ENCODE measurements at regions not wholly inside any gene's neighbourhood (a gene's known extent, or its start where the extent isn't known, plus 50 kb on each side); places are given as distances from the start of the nearest gene placed in this dataset.

DNA sequence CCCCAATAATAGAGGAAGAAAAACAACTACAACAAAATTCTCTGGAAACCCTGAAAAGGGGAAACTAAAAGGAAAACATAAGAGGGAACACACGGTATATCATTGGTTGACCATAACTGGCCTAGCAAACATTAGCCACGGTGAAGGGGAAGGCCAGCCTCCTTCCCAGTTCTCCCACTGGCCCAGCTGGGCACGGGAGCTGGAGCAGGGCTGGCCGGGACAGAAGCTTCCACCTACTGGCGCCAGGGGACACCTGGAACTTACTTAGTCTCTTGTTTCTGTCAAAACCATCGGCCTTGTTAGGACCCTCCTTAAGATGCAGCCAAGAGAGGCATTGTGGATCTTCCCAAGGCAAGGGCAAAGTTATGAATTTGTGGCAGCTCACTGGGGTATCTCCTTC is 56.1 kb upstream of the DLGAP1 start:
- DNase-seq: no peak

DNA sequence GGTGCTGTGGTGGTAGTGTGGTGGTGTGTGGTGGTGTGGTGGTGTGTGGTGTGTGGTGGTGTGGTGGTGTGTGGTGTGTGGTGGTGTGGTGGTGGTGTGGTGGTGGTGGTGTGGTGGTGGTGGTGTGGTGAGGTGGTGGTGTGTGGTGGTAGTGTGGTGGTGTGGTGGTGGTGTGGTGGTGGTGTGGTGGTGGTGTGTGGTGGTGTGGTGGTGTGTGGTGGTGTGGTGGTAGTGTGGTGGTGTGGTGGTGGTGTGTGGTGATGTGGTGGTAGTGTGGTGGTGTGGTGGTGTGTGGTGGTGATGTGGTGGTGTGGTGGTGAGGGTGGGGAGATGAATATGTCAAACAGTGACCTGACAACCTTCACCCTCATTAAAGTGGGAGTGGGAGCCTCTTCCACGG is 55.6 kb upstream of the DLGAP1 start:
- no peak for DNase-seq

DNA sequence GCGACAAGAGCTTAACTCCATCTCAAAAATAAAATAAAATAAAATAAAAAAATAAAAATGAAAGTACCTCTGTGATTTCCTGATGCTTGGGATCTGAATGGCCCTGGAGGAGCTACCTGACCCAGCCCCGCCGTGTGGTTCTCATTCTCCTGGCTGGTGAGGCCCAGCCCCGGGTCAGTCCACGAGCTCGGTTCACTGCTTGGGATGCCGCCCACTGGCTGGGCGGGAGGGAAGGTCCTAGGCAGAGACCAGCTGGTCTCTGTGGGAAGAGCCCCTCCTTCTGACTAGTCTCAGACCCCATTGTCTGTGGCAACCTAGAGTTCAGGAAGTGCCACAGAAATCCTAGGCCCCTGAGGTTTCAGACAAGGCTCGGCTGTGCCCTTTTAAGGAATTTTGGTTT is 55.1 kb upstream of the DLGAP1 start:
- DNase-seq: no peak
